ENCODE measurements at regions not wholly inside any gene's neighbourhood (a gene's known extent, or its start where the extent isn't known, plus 50 kb on each side); places are given as distances from the start of the nearest gene placed in this dataset.

DNA sequence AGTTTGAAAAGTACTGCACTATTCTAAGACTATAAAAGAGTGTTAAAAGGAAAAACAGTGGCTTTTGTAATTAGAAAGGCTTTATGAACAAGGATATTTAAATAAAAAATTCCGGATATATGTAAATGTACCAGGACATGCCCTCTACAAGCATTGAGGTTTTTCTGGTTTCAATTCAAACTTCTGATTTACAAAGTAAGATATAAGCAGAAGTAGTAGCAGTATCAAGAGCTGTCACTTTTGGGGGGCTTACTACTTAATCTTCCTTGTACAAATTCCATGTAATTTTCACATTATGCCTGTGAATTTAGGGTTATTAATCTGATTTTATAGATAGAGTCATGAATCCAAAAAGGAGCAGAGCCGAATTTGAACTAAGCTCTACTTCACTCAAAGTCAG, 170.3 kb upstream of the ATP2B1 start:
- TF ChIP-seq, protein P1, sequence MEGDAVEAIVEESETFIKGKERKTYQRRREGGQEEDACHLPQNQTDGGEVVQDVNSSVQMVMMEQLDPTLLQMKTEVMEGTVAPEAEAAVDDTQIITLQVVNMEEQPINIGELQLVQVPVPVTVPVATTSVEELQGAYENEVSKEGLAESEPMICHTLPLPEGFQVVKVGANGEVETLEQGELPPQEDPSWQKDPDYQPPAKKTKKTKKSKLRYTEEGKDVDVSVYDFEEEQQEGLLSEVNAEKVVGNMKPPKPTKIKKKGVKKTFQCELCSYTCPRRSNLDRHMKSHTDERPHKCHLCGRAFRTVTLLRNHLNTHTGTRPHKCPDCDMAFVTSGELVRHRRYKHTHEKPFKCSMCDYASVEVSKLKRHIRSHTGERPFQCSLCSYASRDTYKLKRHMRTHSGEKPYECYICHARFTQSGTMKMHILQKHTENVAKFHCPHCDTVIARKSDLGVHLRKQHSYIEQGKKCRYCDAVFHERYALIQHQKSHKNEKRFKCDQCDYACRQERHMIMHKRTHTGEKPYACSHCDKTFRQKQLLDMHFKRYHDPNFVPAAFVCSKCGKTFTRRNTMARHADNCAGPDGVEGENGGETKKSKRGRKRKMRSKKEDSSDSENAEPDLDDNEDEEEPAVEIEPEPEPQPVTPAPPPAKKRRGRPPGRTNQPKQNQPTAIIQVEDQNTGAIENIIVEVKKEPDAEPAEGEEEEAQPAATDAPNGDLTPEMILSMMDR (IDR thresholded peaks at IDR 0.05): no peak
- TF ChIP-seq POLR2A (IDR thresholded peaks at IDR 0.05): no peak
- no peaks in the 10 kb centered on the region for H3K4me1 ChIP-seq
- intact Hi-C loops (cut with DNase I): no loop called here
- WGBS, 2 donors: 44 to 60% methylated on average over 2 of the region's 2 CpGs
- no peak overlapping the region for H3K27ac ChIP-seq
- no peak for DNase-seq
- H3K27me3 ChIP-seq: no peaks in the 10 kb centered on the region
- H3K9me3 ChIP-seq: no peaks in the 10 kb centered on the region
- H3K36me3 ChIP-seq (replicated peaks in 1 of 2; ENCODE audit: insufficient read depth in 1 of 2, low read depth in 2 of 2): no peaks in the 10 kb centered on the region
- ATAC-seq: no peak
- no peak overlapping the region for H3K4me3 ChIP-seq

DNA sequence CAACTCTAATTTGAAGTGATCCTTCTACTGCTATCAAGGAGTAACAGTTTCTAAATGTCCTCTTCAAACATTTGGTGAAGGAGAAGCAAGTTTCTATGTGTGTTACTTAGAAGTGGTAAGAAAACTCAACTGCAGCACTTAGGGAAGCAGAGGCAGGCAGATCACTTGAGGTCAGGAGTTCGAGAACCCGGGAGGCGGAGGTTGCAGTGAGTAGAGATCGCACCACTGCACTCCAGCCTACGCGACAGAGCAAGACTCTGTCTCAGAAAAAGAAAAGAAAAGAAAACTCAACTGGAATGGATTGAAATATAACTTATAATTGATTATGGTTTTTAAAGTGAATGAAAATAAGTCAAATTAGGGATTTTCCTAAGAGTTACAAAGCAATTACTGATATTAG, 169.7 kb upstream of the ATP2B1 start:
- ATAC-seq (no peak), DNase-seq (no peak)
- Histone ChIP-seq H3K27me3 (no peaks in the 10 kb centered on the region), H3K27ac (no peak overlapping the region), H3K36me3 (replicated peaks in 1 of 2; ENCODE audit: insufficient read depth in 1 of 2, low read depth in 2 of 2) (no peaks in the 10 kb centered on the region), H3K9me3 (no peaks in the 10 kb centered on the region), H3K4me1 (no peaks in the 10 kb centered on the region), H3K4me3 (no peak overlapping the region)
- WGBS, 2 donors: 88 to 92% methylated on average over 6 of the region's 6 CpGs
- TF ChIP-seq, protein P1 (IDR thresholded peaks at IDR 0.05): no peak
- no peak for TF ChIP-seq POLR2A (IDR thresholded peaks at IDR 0.05)
- intact Hi-C loops (cut with DNase I): no loop called here

- Histone ChIP-seq H3K36me3 (replicated peaks in 1 of 2; ENCODE audit: insufficient read depth in 1 of 2, low read depth in 2 of 2) (no peaks in the 10 kb centered on the region), H3K4me1 (no peaks in the 10 kb centered on the region), H3K27ac (no peak overlapping the region), H3K9me3 (no peaks in the 10 kb centered on the region), H3K27me3 (no peaks in the 10 kb centered on the region), H3K4me3 (no peak overlapping the region)
- 69 to 73% methylated on average over 3 of the region's 3 CpGs for WGBS, 2 donors
- intact Hi-C loops (cut with DNase I): no loop called here
- DNase-seq: no peak
- TF ChIP-seq, protein P1 (IDR thresholded peaks at IDR 0.05): no peak
- TF ChIP-seq POLR2A (IDR thresholded peaks at IDR 0.05): no peak
- ATAC-seq: no peak
These were observed 169.0 kb upstream of the ATP2B1 start for GRCh38 chr12:89877671-89878070.

DNA sequence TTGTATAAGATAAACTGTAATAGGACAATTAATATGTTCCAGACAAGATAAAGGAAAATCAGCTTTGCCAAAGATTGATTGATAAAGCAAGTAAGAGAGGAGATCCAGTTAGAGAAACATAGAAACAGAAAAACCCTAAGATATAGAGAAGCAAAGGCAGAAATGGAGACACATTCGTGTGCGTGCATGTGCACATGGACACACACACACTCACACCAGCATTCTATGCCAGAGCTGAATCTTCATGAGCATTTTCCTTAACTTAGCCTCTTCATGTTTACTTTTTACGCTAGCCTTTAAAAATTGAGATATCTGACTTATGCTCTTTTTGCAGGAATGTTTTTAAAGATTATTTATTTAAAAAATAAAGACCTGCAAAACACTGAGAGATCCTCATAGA, 168.5 kb upstream of the ATP2B1 start:
- DNase-seq (no peak), ATAC-seq (no peak)
- Histone ChIP-seq H3K36me3 (replicated peaks in 1 of 2; ENCODE audit: insufficient read depth in 1 of 2, low read depth in 2 of 2) (no peaks in the 10 kb centered on the region), H3K4me1 (no peaks in the 10 kb centered on the region), H3K4me3 (no peak overlapping the region), H3K27me3 (no peaks in the 10 kb centered on the region), H3K27ac (no peak overlapping the region), H3K9me3 (no peaks in the 10 kb centered on the region)
- no peak for TF ChIP-seq POLR2A (IDR thresholded peaks at IDR 0.05)
- TF ChIP-seq, protein P1 (IDR thresholded peaks at IDR 0.05): no peak
- intact Hi-C loops (cut with DNase I): no loop called here
- WGBS, 2 donors: 80 to 81% methylated on average over 3 of the region's 3 CpGs

DNA sequence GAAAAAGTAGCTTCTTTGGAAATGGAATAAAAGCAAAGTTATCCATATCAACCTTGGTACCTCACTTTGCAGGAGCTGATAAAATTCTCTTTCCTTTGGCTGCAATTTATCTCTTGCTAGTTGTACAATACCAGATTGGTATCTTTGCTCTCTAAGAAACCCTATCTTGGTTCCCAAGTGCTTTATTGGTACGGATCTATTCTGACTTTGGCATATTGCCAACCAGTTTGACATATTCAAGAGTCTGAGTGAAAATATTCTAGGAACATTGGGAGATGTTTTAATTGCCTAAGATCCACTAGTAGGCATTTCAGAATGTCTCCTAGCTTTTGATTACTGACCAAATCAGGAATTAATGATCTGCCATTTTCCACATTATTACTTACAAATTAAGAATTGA, 167.2 kb upstream of the ATP2B1 start:
- Histone ChIP-seq H3K9me3 (no peaks in the 10 kb centered on the region), H3K4me1 (no peaks in the 10 kb centered on the region), H3K36me3 (replicated peaks in 1 of 2; ENCODE audit: insufficient read depth in 1 of 2, low read depth in 2 of 2) (no peaks in the 10 kb centered on the region), H3K4me3 (no peak overlapping the region), H3K27me3 (no peaks in the 10 kb centered on the region), H3K27ac (no peak overlapping the region)
- ATAC-seq (no peak), DNase-seq (no peak)
- TF ChIP-seq POLR2A (IDR thresholded peaks at IDR 0.05): no peak
- TF ChIP-seq, protein P1 (IDR thresholded peaks at IDR 0.05): no peak
- WGBS, 2 donors: 7 to 17% methylated on average over 1 of the region's 1 CpG
- intact Hi-C loops (cut with DNase I): no loop called here
